DOHH2 (cell line): ENCODE measurements at regions not wholly inside any gene's neighbourhood (a gene's known extent, or its start where the extent isn't known, plus 50 kb on each side); places are given as distances from the start of the nearest gene placed in this dataset.

Source experiments
- H3F3A ChIP-seq: fragments of 200-600 bp; sonication (generic), shearing (Covaris generic); 2 replicates; pipeline ENCODE4 v1.6.0; 2016; ENCODE audit warnings: antibody characterized with exemption, mild to moderate bottlenecking; ENCODE audit not compliant: control insufficient read depth, insufficient read depth
- H3K27ac ChIP-seq: fragments of 200-600 bp; sonication (generic); 2 replicates; pipeline ENCODE4 v1.5.1; 2014; ENCODE audit warnings: low read depth, mild to moderate bottlenecking, low read length, moderate library complexity
- H3K27me3 ChIP-seq: fragments of 200-600 bp; sonication (generic); 2 replicates; pipeline ENCODE4 v1.6.1; 2014; ENCODE audit warnings: mild to moderate bottlenecking, low read length, mixed read lengths; ENCODE audit not compliant: control insufficient read depth
- H3K36me3 ChIP-seq: fragments of 200-600 bp; sonication (generic); 2 replicates; pipeline ENCODE4 v1.6.1; 2014; ENCODE audit warnings: mild to moderate bottlenecking, low read length, moderate library complexity, mixed read lengths; ENCODE audit not compliant: control insufficient read depth
- H3K4me1 ChIP-seq: fragments of 200-600 bp; sonication (generic); 2 replicates; pipeline ENCODE4 v1.6.1; 2014; ENCODE audit warnings: mild to moderate bottlenecking, low read length, mixed read lengths; ENCODE audit not compliant: control insufficient read depth
- H3K4me2 ChIP-seq: fragments of 200-600 bp; sonication (generic); 2 replicates; pipeline ENCODE4 v1.6.0; 2014; ENCODE audit warnings: mild to moderate bottlenecking, low read length, moderate library complexity
- H3K4me3 ChIP-seq: fragments of 200-600 bp; sonication (generic); 2 replicates; pipeline ENCODE4 v1.5.1; 2014; ENCODE audit warnings: mild to moderate bottlenecking, low read length, mixed read lengths
- H3K79me2 ChIP-seq: fragments of 200-600 bp; sonication (generic); 2 replicates; pipeline ENCODE4 v1.6.1; 2014; ENCODE audit warnings: mild to moderate bottlenecking, low read length, mixed read lengths; ENCODE audit not compliant: control insufficient read depth
- H3K9me2 ChIP-seq: fragments of 200-600 bp; sonication (generic); replicated peaks from 2 replicates; pipeline ENCODE4 v1.6.1; 2014; ENCODE audit warnings: mild to moderate bottlenecking, low read length, mixed read lengths; ENCODE audit not compliant: control insufficient read depth
- H3K9me3 ChIP-seq: fragments of 200-600 bp; sonication (generic); 2 replicates; pipeline ENCODE4 v1.6.1; 2014; ENCODE audit warnings: antibody characterized with exemption, low read length, mixed read lengths; ENCODE audit not compliant: control insufficient read depth, insufficient read depth
- H4K20me1 ChIP-seq: fragments of 200-600 bp; sonication (generic); 2 replicates; pipeline ENCODE4 v1.6.0; 2014; ENCODE audit warnings: low read depth, mild to moderate bottlenecking, antibody characterized with exemption, low read length, moderate library complexity; ENCODE audit not compliant: control insufficient read depth, insufficient read depth
- CTCF ChIP-seq: fragments of 200-600 bp; sonication (generic); IDR thresholded peaks from one replicate; pipeline ENCODE4 v1.5.1; 2014; ENCODE audit warnings: antibody characterized with exemption, mild to moderate bottlenecking, low read depth, low read length; ENCODE audit not compliant: poor library complexity, severe bottlenecking
- EZH2phosphoT487 ChIP-seq: fragments of 200-600 bp; sonication (generic); IDR thresholded peaks from 2 replicates; pipeline ENCODE4 v1.6.1; 2017; ENCODE audit warnings: borderline replicate concordance, mild to moderate bottlenecking, antibody characterized with exemption, low read length, moderate library complexity, mixed read lengths

GRCh38 chr14:82704218-82704617 is 1170.6 kb upstream of the SEL1L start:
- TF ChIP-seq CTCF (no peak), EZH2phosphoT487 (no peak)
- Histone ChIP-seq H3F3A (no peaks in the 10 kb centered on the region), H3K36me3 (no peaks in the 10 kb centered on the region), H3K27ac (no peak overlapping the region), H3K4me2 (no peak overlapping the region), H3K4me1 (no peaks in the 10 kb centered on the region), H4K20me1 (no peaks in the 10 kb centered on the region), H3K9me3 (no peaks in the 10 kb centered on the region), H3K4me3 (no peak overlapping the region), H3K9me2 (no peaks in the 10 kb centered on the region), H3K79me2 (no peaks in the 10 kb centered on the region), H3K27me3 (no peaks in the 10 kb centered on the region)

GRCh38 chr14:82710267-82710841 is 1176.7 kb upstream of the SEL1L start:
- H3K9me3 ChIP-seq = no peaks in the 10 kb centered on the region
- no peak overlapping the region for H3K4me3 ChIP-seq
- H4K20me1 ChIP-seq = no peaks in the 10 kb centered on the region
- no peak overlapping the region for H3K4me2 ChIP-seq
- no peaks in the 10 kb centered on the region for H3K79me2 ChIP-seq
- no peaks in the 10 kb centered on the region for H3F3A ChIP-seq
- no peak overlapping the region for H3K27ac ChIP-seq
- no peaks in the 10 kb centered on the region for H3K27me3 ChIP-seq
- H3K36me3 ChIP-seq = no peaks in the 10 kb centered on the region
- H3K9me2 ChIP-seq = no peaks in the 10 kb centered on the region
- no peaks in the 10 kb centered on the region for H3K4me1 ChIP-seq
- TF ChIP-seq EZH2phosphoT487 (no peak), CTCF (peak; percentile 85)

GRCh38 chr14:82719617-82720016 is 1186.0 kb upstream of the SEL1L start:
- Histone ChIP-seq H3K27ac (no peak overlapping the region), H3F3A (no peaks in the 10 kb centered on the region), H3K79me2 (no peaks in the 10 kb centered on the region), H3K36me3 (no peaks in the 10 kb centered on the region), H3K9me3 (0 out of 2 replicates have a peak, but pooled peaks cover 3% of the 10 kb centered on the region), H3K9me2 (no peaks in the 10 kb centered on the region), H3K4me2 (no peak overlapping the region), H3K4me1 (no peaks in the 10 kb centered on the region), H3K4me3 (no peak overlapping the region), H3K27me3 (no peaks in the 10 kb centered on the region), H4K20me1 (no peaks in the 10 kb centered on the region)
- no peak for TF ChIP-seq CTCF
- TF ChIP-seq EZH2phosphoT487 = no peak
